Osteoblast (primary cell): ENCODE measurements at regions not wholly inside any gene's neighbourhood (a gene's known extent, or its start where the extent isn't known, plus 50 kb on each side); places are given as distances from the start of the nearest gene placed in this dataset.
A peak's percentile ranks its signal among the peaks of the same experiment; 100 is the strongest.
"Not testable (repeated sequence)": the region's sequence is repeated elsewhere in the genome, so short reads cannot be mapped to it uniquely, and the experiment has no call there.

Source experiments
- DNase-seq: peaks from one replicate; pipeline ENCODE4 v3.0.0; 2011; ENCODE audit warnings: low spot score, mixed read lengths; ENCODE audit not compliant: insufficient read length; ENCODE audit errors: missing footprints
- H2AFZ ChIP-seq: 2 replicates; pipeline ENCODE4 v1.6.0; 2011; ENCODE audit warnings: mild to moderate bottlenecking, low read length
- H3K27ac ChIP-seq: 2 replicates; pipeline ENCODE4 v1.5.1; 2011; ENCODE audit warnings: mild to moderate bottlenecking, low read depth, low read length, moderate library complexity
- H3K27me3 ChIP-seq: 2 replicates; pipeline ENCODE4 v1.6.0; 2012; ENCODE audit warnings: mild to moderate bottlenecking, control low read depth, inconsistent platforms, low read length, moderate library complexity; ENCODE audit not compliant: insufficient read depth
- H3K36me3 ChIP-seq: 2 replicates; pipeline ENCODE4 v1.5.1; 2011; ENCODE audit warnings: mild to moderate bottlenecking, low read length, control low read depth, moderate library complexity; ENCODE audit not compliant: insufficient read depth
- H3K4me1 ChIP-seq: 2 replicates; pipeline ENCODE4 v1.5.1; 2011; ENCODE audit warnings: mild to moderate bottlenecking, low read length, control low read depth, moderate library complexity; ENCODE audit not compliant: insufficient read depth
- H3K4me2 ChIP-seq: 2 replicates; pipeline ENCODE4 v1.6.0; 2011; ENCODE audit warnings: mild to moderate bottlenecking, low read length; ENCODE audit not compliant: insufficient read depth
- H3K4me3 ChIP-seq: fragments of 200-600 bp; sonication (generic); 3 replicates; pipeline ENCODE4 v1.5.1; 2012; ENCODE audit warnings: mild to moderate bottlenecking, low read length, inconsistent platforms; ENCODE audit not compliant: insufficient read depth
- H3K79me2 ChIP-seq: 2 replicates; pipeline ENCODE4 v1.6.0; 2012; ENCODE audit warnings: mild to moderate bottlenecking, low read length, control low read depth, inconsistent platforms; ENCODE audit not compliant: insufficient read depth
- H3K9me3 ChIP-seq: 2 replicates; pipeline ENCODE4 v1.5.1; 2011; ENCODE audit warnings: low read depth, low read length, control low read depth
- H4K20me1 ChIP-seq: 2 replicates; pipeline ENCODE4 v1.6.0; 2012; ENCODE audit warnings: mild to moderate bottlenecking, low read length, control low read depth; ENCODE audit not compliant: insufficient read depth
- CTCF ChIP-seq: IDR thresholded peaks from 2 replicates; pipeline ENCODE4 v1.5.1; 2011; ENCODE audit warnings: mild to moderate bottlenecking, low read depth, low read length, moderate library complexity; ENCODE audit errors: extremely low read depth

GRCh38 chr4:8721621-8722020 is 129.1 kb downstream of the CPZ start:
- Histone ChIP-seq H3K4me2 (no peak overlapping the region), H3K4me1 (no peaks in the 10 kb centered on the region), H2AFZ (no peak overlapping the region), H4K20me1 (no peaks in the 10 kb centered on the region), H3K79me2 (no peaks in the 10 kb centered on the region), H3K9me3 (no peaks in the 10 kb centered on the region), H3K27me3 (no peaks in the 10 kb centered on the region), H3K27ac (no peak overlapping the region), H3K4me3 (no peak overlapping the region), H3K36me3 (no peaks in the 10 kb centered on the region)
- peak; percentile 32 for DNase-seq
- TF ChIP-seq CTCF: no peak

- Histone ChIP-seq H3K36me3 (no peaks in the 10 kb centered on the region), H3K27me3 (no peaks in the 10 kb centered on the region)
- no peak for TF ChIP-seq CTCF
Measured at GRCh38 chr4:8719421-8719820, 126.9 kb downstream of the CPZ start.

GRCh38 chr4:8717470-8717869 is 124.9 kb downstream of the CPZ start:
- not testable (repeated sequence) for H3K27ac ChIP-seq, H2AFZ ChIP-seq, H3K36me3 ChIP-seq, DNase-seq, H3K4me2 ChIP-seq, H4K20me1 ChIP-seq, H3K4me3 ChIP-seq, H3K4me1 ChIP-seq, H3K27me3 ChIP-seq, H3K79me2 ChIP-seq, H3K9me3 ChIP-seq

More at GRCh38 chr4:8719421-8719820, 126.9 kb downstream of the CPZ start:
- H4K20me1 ChIP-seq: no peaks in the 10 kb centered on the region
- H3K27ac ChIP-seq: no peak overlapping the region
- H2AFZ ChIP-seq: no peak overlapping the region
- H3K4me2 ChIP-seq: no peak overlapping the region
- no peak overlapping the region for H3K4me3 ChIP-seq
- DNase-seq: peak; percentile 8
- H3K79me2 ChIP-seq: no peaks in the 10 kb centered on the region
- H3K9me3 ChIP-seq: peaks cover 2% of the 10 kb centered on the region
- no peaks in the 10 kb centered on the region for H3K4me1 ChIP-seq

GRCh38 chr4:8710946-8711345 is 118.4 kb downstream of the CPZ start:
- Histone ChIP-seq H3K9me3 (peaks cover 2% of the 10 kb centered on the region), H3K4me2 (no peak overlapping the region), H3K27me3 (no peaks in the 10 kb centered on the region), H3K79me2 (no peaks in the 10 kb centered on the region), H3K27ac (no peak overlapping the region), H2AFZ (no peak overlapping the region), H3K4me3 (no peak overlapping the region), H4K20me1 (no peaks in the 10 kb centered on the region), H3K4me1 (no peaks in the 10 kb centered on the region), H3K36me3 (no peaks in the 10 kb centered on the region)
- TF ChIP-seq CTCF: no peak
- DNase-seq: peak; percentile 42
